Islet precursor cell (in vitro differentiated cells): ENCODE measurements at regions not wholly inside any gene's neighbourhood (a gene's known extent, or its start where the extent isn't known, plus 50 kb on each side); places are given as distances from the start of the nearest gene placed in this dataset.

Experiments used
- DNase-seq: peaks from one replicate; pipeline ENCODE4 v3.0.0-alpha.2; 2018

GRCh38 chr15:62878070-62878469 lies 164.5 kb upstream of the TPM1 start:
- DNase-seq = no peak

GRCh38 chr15:62879770-62880169 lies 162.8 kb upstream of the TPM1 start:
- DNase-seq = no peak

- no peak for DNase-seq
Measured at GRCh38 chr15:62880278-62880677, 162.3 kb upstream of the TPM1 start.

GRCh38 chr15:62881056-62881455 lies 161.5 kb upstream of the TPM1 start:
- no peak for DNase-seq

- no peak for DNase-seq
Measured at GRCh38 chr15:62883938-62884479, 158.5 kb upstream of the TPM1 start.

- DNase-seq = no peak
Measured at GRCh38 chr15:62886431-62887071, 156.0 kb upstream of the TPM1 start.

- no peak for DNase-seq
Measured at GRCh38 chr15:62887113-62887570, 155.4 kb upstream of the TPM1 start.

GRCh38 chr15:62888623-62889022 lies 153.9 kb upstream of the TPM1 start:
- DNase-seq = no peak

- no peak for DNase-seq
Measured at GRCh38 chr15:62889141-62889661, 153.3 kb upstream of the TPM1 start.

GRCh38 chr15:62889734-62890505 lies 152.6 kb upstream of the TPM1 start:
- DNase-seq = no peak

GRCh38 chr15:62894322-62895085 lies 148.0 kb upstream of the TPM1 start:
- DNase-seq = peak; percentile 94

- DNase-seq = peak; percentile 69
Measured at GRCh38 chr15:62895139-62895866, 147.2 kb upstream of the TPM1 start.

- no peak for DNase-seq
Measured at GRCh38 chr15:62895905-62896316, 146.6 kb upstream of the TPM1 start.

GRCh38 chr15:62896380-62896866 lies 146.1 kb upstream of the TPM1 start:
- DNase-seq = peak; percentile 87

GRCh38 chr15:62896969-62897486 lies 145.5 kb upstream of the TPM1 start:
- peak; percentile 99 for DNase-seq

GRCh38 chr15:62897634-62898033 lies 144.9 kb upstream of the TPM1 start:
- DNase-seq = peak; percentile 53

- peak; percentile 78 for DNase-seq
Measured at GRCh38 chr15:62899090-62899493, 143.5 kb upstream of the TPM1 start.

- DNase-seq = no peak
Measured at GRCh38 chr15:62900071-62900802, 142.3 kb upstream of the TPM1 start.

GRCh38 chr15:62901087-62901486 lies 141.5 kb upstream of the TPM1 start:
- DNase-seq = no peak

- no peak for DNase-seq
Measured at GRCh38 chr15:62901909-62902546, 140.5 kb upstream of the TPM1 start.

GRCh38 chr15:62902821-62903220 lies 139.7 kb upstream of the TPM1 start:
- no peak for DNase-seq
